Breast epithelium (tissue), 4 donors: ENCODE measurements at regions not wholly inside any gene's neighbourhood (a gene's known extent, or its start where the extent isn't known, plus 50 kb on each side); places are given as distances from the start of the nearest gene placed in this dataset.

Experiments
- DNase-seq, 2 donors: peaks; one replicate each; pipeline ENCODE4 v3.0.0-alpha.2; 2019; ENCODE audit warnings: low spot score in 2 of 2
- H3K27ac ChIP-seq, 2 donors: fragments of 200-600 bp; sonication (generic) in 1 of 2; one replicate each; pipeline ENCODE4 v1.5.1; 2016 to 2019; ENCODE audit warnings: mild to moderate bottlenecking in 1 of 2
- H3K27me3 ChIP-seq, 2 donors: fragments of 200-600 bp; sonication (generic) in 1 of 2; one replicate each; pipeline versions ENCODE4 v1.5.1 to v1.6.0; 2017 to 2019; ENCODE audit warnings: control low read depth in 1 of 2, mild to moderate bottlenecking in 1 of 2
- H3K36me3 ChIP-seq: fragments of 200-600 bp; one replicate; pipeline ENCODE4 v1.5.1; 2019
- H3K4me1 ChIP-seq, 2 donors: fragments of 200-600 bp; sonication (generic); one replicate each; pipeline ENCODE4 v1.5.1; 2016 to 2019; ENCODE audit warnings: control low read depth in 1 of 2
- H3K4me3 ChIP-seq, 3 donors: fragments of 200-600 bp; sonication (generic); 1 replicate in 2 of 3; 2 replicates in 1 of 3; pipeline ENCODE4 v1.5.1; 2016 to 2019; ENCODE audit warnings: mild to moderate bottlenecking in 3 of 3, moderate library complexity in 2 of 3
- H3K9me3 ChIP-seq, 2 donors: fragments of 200-600 bp; sonication (generic) in 1 of 2; one replicate each; pipeline ENCODE4 v1.5.1; 2016 to 2019; ENCODE audit warnings: control low read depth in 1 of 2
- POLR2A ChIP-seq: fragments of 450-650 bp; IDR thresholded peaks from one replicate; pipeline ENCODE4 v1.6.1; 2016; ENCODE audit warnings: antibody characterized with exemption, mild to moderate bottlenecking, moderate library complexity
- POLR2AphosphoS5 ChIP-seq, 3 donors: sonication (generic); formaldehyde crosslinking; IDR thresholded peaks; one replicate each; pipeline ENCODE4 v1.6.1; 2017; ENCODE audit warnings: antibody characterized with exemption in 3 of 3
- intact Hi-C: fragments of 100-400 bp; cut with DNase I; formaldehyde crosslinking; loops from one replicate; pipeline ENCODE4 v1.15.1; 2023; ENCODE audit warnings: low total_unique reads
- TF ChIP-seq, protein P1 (sequence below), 3 donors: fragments of 450-650 bp; IDR thresholded peaks; one replicate each; pipeline ENCODE4 v1.5.1; 2016 to 2017; ENCODE audit warnings: antibody characterized with exemption in 3 of 3, mild to moderate bottlenecking in 3 of 3, moderate library complexity in 3 of 3

DNA sequence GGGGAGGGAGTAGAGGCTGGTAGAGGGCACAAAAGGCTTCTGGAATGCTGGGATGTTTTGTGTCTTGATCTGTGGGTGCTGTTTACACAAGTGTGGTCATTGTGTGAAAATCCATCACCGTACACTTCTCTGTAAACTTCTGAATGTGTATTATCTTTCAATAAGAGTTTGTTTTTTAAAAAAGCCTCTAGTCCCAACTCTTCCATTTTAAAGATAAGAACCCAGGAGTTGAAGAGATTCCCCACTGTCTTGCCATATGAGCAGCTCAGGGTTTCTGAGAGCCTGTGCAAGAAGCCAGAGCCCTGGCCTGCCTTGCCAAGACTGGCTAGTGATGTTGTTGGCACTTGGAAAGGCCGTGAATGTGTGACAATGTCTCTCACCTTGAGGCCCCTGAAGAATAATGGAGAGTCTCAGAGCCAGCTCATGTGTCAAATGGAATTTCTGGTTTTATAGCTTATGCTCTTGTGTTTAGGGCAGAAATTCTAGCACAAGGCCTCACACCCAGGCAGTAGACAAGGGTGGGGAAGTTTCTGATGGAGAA is 57.5 kb upstream of the NPAS1 start:
- Histone ChIP-seq H3K27me3 (no peaks in the 10 kb centered on the region), H3K27ac (peak overlapping the region; percentile 19 to 25), H3K4me1 (peaks cover 0 to 4% of the 10 kb centered on the region in 2 donors), H3K36me3 (no peaks in the 10 kb centered on the region), H3K4me3 (no peak overlapping the region), H3K9me3 (no peaks in the 10 kb centered on the region)
- TF ChIP-seq POLR2AphosphoS5 (IDR thresholded peaks at IDR 0.05) (no peak), POLR2A (no peak)
- TF ChIP-seq, protein P1, sequence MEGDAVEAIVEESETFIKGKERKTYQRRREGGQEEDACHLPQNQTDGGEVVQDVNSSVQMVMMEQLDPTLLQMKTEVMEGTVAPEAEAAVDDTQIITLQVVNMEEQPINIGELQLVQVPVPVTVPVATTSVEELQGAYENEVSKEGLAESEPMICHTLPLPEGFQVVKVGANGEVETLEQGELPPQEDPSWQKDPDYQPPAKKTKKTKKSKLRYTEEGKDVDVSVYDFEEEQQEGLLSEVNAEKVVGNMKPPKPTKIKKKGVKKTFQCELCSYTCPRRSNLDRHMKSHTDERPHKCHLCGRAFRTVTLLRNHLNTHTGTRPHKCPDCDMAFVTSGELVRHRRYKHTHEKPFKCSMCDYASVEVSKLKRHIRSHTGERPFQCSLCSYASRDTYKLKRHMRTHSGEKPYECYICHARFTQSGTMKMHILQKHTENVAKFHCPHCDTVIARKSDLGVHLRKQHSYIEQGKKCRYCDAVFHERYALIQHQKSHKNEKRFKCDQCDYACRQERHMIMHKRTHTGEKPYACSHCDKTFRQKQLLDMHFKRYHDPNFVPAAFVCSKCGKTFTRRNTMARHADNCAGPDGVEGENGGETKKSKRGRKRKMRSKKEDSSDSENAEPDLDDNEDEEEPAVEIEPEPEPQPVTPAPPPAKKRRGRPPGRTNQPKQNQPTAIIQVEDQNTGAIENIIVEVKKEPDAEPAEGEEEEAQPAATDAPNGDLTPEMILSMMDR (IDR thresholded peaks at IDR 0.05) = no peak
- intact Hi-C loops = no loop called here
- DNase-seq = no peak

DNA sequence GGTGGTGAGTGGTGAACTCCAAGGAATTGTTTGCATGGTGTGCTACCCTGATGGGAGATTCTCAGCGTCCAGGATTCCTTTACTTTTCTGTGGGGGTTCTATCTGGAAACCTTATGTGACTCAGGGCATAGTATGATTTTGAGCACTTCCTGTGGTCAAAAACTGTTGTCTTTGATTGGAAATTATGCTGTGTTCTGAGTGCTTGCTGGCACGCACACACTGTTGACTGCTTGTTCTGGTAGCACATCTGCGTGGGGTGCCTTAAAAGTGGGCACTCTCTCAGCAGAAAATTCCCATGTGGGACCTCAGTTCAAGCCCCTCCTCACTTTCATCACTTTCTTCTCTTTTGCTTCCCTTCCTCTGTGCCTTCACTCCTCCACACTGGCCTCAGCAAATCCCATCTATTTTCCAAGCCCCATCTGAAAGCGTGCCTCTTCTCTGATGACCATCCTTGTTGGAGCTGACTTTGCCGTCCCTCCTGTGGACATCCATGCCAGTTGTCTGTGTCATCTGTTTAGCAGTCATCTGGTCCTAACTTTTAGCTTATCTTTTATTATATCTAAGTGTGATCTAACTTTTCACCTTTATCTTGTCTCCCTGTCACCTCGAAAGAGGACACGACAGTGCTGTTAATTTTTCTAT is 56.4 kb upstream of the NPAS1 start:
- peak overlapping the region in 1 of 2 donors; percentile 2 for H3K27ac ChIP-seq

DNA sequence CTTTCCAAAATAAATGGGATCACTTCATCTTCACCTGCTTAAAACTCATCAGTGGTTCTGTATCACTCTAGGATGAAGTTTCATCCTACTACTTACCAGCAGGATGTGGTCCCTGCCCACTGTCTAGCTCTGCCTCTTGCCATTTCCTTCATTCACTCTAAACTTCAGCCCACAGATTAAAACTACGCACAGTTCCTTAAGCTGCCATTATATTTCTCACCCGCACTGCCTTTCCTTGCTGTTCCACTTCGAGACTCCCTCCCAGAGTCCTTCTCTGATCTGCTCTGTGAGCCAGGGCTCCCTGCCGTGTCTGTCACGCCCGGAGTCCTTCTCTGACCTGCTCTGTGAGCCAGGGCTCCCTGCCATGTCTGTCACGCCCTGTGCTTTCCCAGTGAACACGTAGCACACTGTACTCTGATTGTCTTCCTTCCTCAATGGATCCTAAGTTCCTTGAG is 52.0 kb upstream of the NPAS1 start:
- Histone ChIP-seq H3K4me1 (no peaks in the 10 kb centered on the region), H3K9me3 (no peaks in the 10 kb centered on the region), H3K36me3 (no peaks in the 10 kb centered on the region), H3K4me3 (no peak overlapping the region), H3K27me3 (no peaks in the 10 kb centered on the region), H3K27ac (peak overlapping the region in 1 of 2 donors; percentile 66)
- intact Hi-C loops = loop anchor here (5.0 kb wide), 1 partner anchor 485 kb away; no protein-coding TSS in a partner anchor
- no peak for TF ChIP-seq POLR2A
- TF ChIP-seq, protein P1 (IDR thresholded peaks at IDR 0.05) = no peak
- TF ChIP-seq POLR2AphosphoS5 (IDR thresholded peaks at IDR 0.05) = no peak
- peak in 1 of 2 donors; percentile 49 for DNase-seq

More for the DNA sequence above, 56.4 kb upstream of the NPAS1 start:
- DNase-seq = no peak
- H3K4me1 ChIP-seq = peaks cover 0 to 4% of the 10 kb centered on the region in 2 donors
- no peaks in the 10 kb centered on the region for H3K9me3 ChIP-seq
- H3K36me3 ChIP-seq = no peaks in the 10 kb centered on the region
- intact Hi-C loops = no loop called here
- H3K27me3 ChIP-seq = no peaks in the 10 kb centered on the region
- no peak overlapping the region for H3K4me3 ChIP-seq
- TF ChIP-seq, protein P1 (IDR thresholded peaks at IDR 0.05) = no peak
- TF ChIP-seq POLR2A (no peak), POLR2AphosphoS5 (IDR thresholded peaks at IDR 0.05) (no peak)
